ENCODE measurements at regions not wholly inside any gene's neighbourhood (a gene's known extent, or its start where the extent isn't known, plus 50 kb on each side); places are given as distances from the start of the nearest gene placed in this dataset.

DNA sequence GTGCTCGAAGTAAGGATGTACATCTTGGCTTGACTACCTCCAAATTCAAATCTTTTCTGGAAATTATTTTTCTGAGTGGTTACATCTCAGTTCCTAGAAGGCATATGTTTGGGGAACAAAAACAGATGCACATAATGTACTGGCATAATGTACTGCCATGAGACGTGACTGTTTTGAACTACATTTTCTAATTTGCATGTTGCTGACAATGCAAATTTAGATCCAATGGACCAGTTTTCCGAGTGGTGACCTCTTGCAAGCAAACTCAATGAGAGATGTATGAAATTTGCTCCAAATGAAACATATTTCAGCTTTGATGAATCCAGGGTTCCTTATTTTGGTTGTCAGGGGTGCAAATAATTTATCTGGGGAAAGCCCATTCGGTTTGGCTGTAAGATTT is 694.3 kb downstream of the GRXCR1 start:
- Histone ChIP-seq H3K79me2 (replicated peaks; ENCODE audit: insufficient read depth) (no peaks in the 10 kb centered on the region), H3K27me3 (ENCODE audit: insufficient read depth) (no peaks in the 10 kb centered on the region), H3K4me1 (ENCODE audit: insufficient read depth) (no peaks in the 10 kb centered on the region), H3K9me2 (ENCODE audit: insufficient read depth) (no peaks in the 10 kb centered on the region), H4K20me1 (replicated peaks; ENCODE audit: insufficient read depth) (no peaks in the 10 kb centered on the region), H2AFZ (no peak overlapping the region), H3K36me3 (ENCODE audit: insufficient read depth) (no peaks in the 10 kb centered on the region), H3K27ac (ENCODE audit: low read depth) (no peak overlapping the region), H3F3A (replicated peaks; ENCODE audit: low read depth) (no peaks in the 10 kb centered on the region), H3K4me2 (no peak overlapping the region), H3K4me3 (no peak overlapping the region)
- Mint-ChIP-seq H3K36me3 (ENCODE audit: low read depth) (no peaks in the 10 kb centered on the region; the same call in 2 of the 3 replicates), H3K27ac (no peak overlapping the region), H3K4me1 (no peaks in the 10 kb centered on the region), H3K4me3 (no peak overlapping the region), H3K27me3 (ENCODE audit: insufficient read depth, low read depth, poor library complexity) (no peaks in the 10 kb centered on the region), H3K9me3 (no peaks in the 10 kb centered on the region)
- no peak for ATAC-seq
- no peak for DNase-seq (ENCODE audit: low spot score)
- TF ChIP-seq CREB1 (CRISPR knock-in tag; IDR thresholded peaks at IDR 0.05; ENCODE audit: low read depth) (no peak), JUNB (IDR thresholded peaks at IDR 0.05; ENCODE audit: unreplicated experiment) (no peak), ZNF114 (CRISPR knock-in tag; IDR thresholded peaks at IDR 0.05) (no peak), EZH2phosphoT487 (IDR thresholded peaks at IDR 0.05; ENCODE audit: unreplicated experiment) (no peak), EZH2 (IDR thresholded peaks at IDR 0.05; ENCODE audit: low read depth, unreplicated experiment) (no peak), POLR2AphosphoS5 (IDR thresholded peaks at IDR 0.05; ENCODE audit: low read depth) (no peak), NANOG (IDR thresholded peaks at IDR 0.05; ENCODE audit: borderline replicate concordance) (no peak), STAT1 (IDR thresholded peaks at IDR 0.05; ENCODE audit: unreplicated experiment) (no peak), ZNF331 (CRISPR knock-in tag; IDR thresholded peaks at IDR 0.05; ENCODE audit: low read depth) (no peak)
- TF ChIP-seq, protein P1, sequence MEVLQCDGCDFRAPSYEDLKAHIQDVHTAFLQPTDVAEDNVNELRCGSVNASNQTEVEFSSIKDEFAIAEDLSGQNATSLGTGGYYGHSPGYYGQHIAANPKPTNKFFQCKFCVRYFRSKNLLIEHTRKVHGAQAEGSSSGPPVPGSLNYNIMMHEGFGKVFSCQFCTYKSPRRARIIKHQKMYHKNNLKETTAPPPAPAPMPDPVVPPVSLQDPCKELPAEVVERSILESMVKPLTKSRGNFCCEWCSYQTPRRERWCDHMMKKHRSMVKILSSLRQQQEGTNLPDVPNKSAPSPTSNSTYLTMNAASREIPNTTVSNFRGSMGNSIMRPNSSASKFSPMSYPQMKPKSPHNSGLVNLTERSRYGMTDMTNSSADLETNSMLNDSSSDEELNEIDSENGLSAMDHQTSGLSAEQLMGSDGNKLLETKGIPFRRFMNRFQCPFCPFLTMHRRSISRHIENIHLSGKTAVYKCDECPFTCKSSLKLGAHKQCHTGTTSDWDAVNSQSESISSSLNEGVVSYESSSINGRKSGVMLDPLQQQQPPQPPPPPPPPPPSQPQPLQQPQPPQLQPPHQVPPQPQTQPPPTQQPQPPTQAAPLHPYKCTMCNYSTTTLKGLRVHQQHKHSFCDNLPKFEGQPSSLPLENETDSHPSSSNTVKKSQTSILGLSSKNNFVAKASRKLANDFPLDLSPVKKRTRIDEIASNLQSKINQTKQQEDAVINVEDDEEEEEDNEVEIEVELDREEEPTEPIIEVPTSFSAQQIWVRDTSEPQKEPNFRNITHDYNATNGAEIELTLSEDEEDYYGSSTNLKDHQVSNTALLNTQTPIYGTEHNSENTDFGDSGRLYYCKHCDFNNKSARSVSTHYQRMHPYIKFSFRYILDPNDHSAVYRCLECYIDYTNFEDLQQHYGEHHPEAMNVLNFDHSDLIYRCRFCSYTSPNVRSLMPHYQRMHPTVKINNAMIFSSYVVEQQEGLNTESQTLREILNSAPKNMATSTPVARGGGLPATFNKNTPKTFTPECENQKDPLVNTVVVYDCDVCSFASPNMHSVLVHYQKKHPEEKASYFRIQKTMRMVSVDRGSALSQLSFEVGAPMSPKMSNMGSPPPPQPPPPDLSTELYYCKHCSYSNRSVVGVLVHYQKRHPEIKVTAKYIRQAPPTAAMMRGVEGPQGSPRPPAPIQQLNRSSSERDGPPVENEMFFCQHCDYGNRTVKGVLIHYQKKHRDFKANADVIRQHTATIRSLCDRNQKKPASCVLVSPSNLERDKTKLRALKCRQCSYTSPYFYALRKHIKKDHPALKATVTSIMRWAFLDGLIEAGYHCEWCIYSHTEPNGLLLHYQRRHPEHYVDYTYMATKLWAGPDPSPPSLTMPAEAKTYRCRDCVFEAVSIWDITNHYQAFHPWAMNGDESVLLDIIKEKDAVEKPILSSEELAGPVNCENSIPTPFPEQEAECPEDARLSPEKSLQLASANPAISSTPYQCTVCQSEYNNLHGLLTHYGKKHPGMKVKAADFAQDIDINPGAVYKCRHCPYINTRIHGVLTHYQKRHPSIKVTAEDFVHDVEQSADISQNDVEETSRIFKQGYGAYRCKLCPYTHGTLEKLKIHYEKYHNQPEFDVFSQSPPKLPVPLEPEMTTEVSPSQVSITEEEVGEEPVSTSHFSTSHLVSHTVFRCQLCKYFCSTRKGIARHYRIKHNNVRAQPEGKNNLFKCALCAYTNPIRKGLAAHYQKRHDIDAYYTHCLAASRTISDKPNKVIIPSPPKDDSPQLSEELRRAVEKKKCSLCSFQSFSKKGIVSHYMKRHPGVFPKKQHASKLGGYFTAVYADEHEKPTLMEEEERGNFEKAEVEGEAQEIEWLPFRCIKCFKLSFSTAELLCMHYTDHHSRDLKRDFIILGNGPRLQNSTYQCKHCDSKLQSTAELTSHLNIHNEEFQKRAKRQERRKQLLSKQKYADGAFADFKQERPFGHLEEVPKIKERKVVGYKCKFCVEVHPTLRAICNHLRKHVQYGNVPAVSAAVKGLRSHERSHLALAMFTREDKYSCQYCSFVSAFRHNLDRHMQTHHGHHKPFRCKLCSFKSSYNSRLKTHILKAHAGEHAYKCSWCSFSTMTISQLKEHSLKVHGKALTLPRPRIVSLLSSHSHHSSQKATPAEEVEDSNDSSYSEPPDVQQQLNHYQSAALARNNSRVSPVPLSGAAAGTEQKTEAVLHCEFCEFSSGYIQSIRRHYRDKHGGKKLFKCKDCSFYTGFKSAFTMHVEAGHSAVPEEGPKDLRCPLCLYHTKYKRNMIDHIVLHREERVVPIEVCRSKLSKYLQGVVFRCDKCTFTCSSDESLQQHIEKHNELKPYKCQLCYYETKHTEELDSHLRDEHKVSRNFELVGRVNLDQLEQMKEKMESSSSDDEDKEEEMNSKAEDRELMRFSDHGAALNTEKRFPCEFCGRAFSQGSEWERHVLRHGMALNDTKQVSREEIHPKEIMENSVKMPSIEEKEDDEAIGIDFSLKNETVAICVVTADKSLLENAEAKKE (CRISPR knock-in tag; IDR thresholded peaks at IDR 0.05): no peak
- TF ChIP-seq, protein P2, sequence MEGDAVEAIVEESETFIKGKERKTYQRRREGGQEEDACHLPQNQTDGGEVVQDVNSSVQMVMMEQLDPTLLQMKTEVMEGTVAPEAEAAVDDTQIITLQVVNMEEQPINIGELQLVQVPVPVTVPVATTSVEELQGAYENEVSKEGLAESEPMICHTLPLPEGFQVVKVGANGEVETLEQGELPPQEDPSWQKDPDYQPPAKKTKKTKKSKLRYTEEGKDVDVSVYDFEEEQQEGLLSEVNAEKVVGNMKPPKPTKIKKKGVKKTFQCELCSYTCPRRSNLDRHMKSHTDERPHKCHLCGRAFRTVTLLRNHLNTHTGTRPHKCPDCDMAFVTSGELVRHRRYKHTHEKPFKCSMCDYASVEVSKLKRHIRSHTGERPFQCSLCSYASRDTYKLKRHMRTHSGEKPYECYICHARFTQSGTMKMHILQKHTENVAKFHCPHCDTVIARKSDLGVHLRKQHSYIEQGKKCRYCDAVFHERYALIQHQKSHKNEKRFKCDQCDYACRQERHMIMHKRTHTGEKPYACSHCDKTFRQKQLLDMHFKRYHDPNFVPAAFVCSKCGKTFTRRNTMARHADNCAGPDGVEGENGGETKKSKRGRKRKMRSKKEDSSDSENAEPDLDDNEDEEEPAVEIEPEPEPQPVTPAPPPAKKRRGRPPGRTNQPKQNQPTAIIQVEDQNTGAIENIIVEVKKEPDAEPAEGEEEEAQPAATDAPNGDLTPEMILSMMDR (conservative IDR thresholded peaks at IDR 0.05; ENCODE audit: low read depth in 2 of 2): no peak
- TF ChIP-seq, protein P3, sequence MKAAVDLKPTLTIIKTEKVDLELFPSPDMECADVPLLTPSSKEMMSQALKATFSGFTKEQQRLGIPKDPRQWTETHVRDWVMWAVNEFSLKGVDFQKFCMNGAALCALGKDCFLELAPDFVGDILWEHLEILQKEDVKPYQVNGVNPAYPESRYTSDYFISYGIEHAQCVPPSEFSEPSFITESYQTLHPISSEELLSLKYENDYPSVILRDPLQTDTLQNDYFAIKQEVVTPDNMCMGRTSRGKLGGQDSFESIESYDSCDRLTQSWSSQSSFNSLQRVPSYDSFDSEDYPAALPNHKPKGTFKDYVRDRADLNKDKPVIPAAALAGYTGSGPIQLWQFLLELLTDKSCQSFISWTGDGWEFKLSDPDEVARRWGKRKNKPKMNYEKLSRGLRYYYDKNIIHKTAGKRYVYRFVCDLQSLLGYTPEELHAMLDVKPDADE (IDR thresholded peaks at IDR 0.05): no peak
- TF ChIP-seq, protein P4, sequence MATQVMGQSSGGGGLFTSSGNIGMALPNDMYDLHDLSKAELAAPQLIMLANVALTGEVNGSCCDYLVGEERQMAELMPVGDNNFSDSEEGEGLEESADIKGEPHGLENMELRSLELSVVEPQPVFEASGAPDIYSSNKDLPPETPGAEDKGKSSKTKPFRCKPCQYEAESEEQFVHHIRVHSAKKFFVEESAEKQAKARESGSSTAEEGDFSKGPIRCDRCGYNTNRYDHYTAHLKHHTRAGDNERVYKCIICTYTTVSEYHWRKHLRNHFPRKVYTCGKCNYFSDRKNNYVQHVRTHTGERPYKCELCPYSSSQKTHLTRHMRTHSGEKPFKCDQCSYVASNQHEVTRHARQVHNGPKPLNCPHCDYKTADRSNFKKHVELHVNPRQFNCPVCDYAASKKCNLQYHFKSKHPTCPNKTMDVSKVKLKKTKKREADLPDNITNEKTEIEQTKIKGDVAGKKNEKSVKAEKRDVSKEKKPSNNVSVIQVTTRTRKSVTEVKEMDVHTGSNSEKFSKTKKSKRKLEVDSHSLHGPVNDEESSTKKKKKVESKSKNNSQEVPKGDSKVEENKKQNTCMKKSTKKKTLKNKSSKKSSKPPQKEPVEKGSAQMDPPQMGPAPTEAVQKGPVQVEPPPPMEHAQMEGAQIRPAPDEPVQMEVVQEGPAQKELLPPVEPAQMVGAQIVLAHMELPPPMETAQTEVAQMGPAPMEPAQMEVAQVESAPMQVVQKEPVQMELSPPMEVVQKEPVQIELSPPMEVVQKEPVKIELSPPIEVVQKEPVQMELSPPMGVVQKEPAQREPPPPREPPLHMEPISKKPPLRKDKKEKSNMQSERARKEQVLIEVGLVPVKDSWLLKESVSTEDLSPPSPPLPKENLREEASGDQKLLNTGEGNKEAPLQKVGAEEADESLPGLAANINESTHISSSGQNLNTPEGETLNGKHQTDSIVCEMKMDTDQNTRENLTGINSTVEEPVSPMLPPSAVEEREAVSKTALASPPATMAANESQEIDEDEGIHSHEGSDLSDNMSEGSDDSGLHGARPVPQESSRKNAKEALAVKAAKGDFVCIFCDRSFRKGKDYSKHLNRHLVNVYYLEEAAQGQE (IDR thresholded peaks at IDR 0.05; ENCODE audit: unreplicated experiment): no peak

All from GM23338 (cell line).